Left hindlimb (tissue), 1 donor: ENCODE measurements at regions not wholly inside any gene's neighbourhood (a gene's known extent, or its start where the extent isn't known, plus 50 kb on each side); places are given as distances from the start of the nearest gene placed in this dataset.

Experiments
- DNase-seq: peaks from one replicate; pipeline ENCODE4 v3.0.0-alpha.2; 2018

DNA sequence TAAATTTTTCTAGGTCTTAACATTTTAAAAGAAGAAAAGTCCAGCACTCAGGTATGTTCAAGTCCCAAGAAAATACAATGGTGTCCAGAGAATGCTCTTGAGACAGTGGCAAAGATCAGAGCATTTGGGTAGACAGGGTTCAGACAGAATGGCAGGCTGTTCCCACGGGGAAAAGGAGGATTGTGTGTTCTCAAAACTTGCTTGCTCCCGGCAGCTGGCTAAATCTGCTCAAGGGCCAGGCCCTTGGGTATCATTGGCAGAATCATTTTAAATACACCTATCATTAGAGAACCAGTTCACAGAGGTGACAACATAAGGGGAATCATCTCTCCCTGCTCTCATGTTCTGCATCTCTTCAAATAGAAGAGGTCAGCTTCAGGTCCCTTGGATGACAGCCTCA, 456.3 kb downstream of the DTHD1 start:
- DNase-seq: no peak

DNA sequence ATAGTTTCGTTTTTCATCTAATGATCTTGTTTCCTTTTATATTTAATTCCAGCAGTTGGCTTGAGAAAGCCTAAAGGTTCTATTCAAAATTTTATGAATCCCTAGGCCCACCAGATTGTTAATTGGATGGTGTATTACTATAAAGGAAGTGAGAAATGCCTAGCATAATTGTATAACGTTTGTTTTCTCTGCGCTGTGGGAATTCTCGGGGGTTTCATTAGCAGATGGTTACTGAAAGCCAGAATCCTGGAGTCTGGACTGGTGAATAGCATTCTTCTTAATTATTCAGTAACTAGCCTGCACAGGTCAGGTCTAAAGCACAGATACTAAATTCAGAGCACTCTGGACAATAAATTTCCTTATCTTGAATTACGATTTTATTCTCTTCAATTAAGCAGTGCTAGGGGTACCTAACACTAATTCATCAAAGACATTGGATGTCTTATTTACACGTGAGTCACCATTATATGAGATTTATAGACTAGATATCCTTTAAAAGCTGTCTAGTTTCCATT, 459.4 kb downstream of the DTHD1 start:
- DNase-seq: no peak

DNA sequence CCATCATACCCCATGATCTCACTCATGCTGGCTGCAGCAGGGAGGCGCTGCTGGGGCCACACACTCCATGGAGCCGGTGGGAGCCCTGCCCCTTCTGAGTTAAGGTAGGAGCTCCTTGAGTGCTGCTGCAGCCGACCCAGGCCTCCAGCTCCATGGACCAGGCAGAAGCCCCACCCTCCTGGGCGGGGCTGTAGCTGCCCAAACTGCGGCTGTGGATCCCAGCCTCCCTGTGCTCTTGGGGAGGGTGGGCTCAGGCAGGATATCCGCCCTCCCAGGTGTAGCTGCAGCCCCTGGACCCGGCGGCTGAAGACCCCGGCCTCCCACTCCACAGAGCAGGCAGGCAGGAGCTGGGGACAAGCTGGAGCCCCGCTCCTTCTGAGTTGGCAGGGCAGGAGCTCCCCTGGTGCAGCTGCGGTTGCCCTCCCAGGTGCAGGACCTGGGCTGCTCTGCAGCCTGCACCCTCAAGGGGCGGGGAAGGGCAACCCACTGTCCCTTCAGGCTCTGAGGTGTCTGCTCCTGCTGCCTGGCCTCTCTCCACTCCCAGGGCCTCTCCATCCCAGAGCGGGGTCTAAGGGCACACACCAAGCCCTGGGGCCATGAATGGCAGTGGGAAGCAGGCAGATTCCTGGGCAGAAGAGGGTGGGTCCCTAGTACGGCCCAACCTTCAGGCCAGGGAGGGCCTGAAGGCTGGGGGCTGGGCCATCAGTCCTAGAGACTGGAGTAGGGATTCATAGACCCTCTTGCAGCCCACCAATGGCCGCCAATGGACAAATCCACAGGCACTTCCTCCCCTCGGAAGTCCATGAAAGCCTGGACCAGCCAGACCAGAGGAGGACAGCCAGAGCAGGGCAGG, 466.1 kb downstream of the DTHD1 start:
- DNase-seq: no peak

DNA sequence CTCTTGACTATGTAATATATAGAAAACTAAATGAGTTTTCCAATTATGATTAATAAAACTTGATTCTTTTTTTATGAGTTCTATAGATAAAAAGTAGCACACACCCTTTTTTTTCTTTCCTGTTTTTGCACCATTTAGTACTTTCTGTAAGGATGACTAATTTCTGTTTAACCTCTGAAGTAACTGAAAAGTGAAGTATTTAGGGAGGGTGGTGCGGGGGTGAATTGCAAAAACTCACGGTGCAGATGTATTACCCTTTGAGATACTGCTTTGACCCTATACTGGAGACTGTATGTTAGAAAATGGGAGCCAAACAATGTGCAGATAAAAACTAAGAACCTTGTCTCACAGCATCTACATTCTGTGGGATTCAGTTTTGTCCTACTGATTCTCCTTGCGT, 471.6 kb downstream of the DTHD1 start:
- DNase-seq: no peak

DNA sequence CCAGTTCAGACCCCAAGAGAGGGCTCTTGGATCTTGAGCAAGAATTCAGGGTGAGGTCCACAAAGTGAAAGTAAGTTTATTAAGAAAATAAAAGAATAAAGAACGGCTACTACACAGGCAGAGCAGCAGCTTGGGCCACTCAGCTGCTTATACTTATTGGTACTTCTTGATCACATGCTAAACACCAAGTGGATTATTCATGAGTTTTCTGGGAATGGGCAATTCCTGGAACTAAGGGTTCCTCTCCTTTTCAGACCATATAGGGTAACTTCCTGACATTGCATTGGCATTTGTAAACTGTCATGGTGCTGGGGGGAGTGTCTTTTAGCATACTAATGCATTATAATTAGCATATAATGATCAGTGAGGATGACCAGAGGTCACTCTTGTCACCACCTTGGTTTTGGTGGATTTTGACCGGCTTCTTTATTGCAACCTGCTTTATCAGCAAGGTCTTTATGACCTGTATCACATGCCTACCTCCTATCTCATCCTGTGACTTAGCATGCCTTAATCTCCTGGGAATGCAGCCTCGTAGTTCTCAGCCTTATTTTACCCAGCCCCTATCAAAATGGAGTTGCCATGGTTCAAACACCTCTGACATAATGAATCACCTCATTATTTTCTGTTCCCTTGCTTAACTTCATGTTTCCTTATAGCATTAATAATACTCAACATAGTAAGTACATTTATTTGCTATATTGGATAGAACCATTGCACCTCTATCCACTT, 476.3 kb downstream of the DTHD1 start:
- no peak for DNase-seq

DNA sequence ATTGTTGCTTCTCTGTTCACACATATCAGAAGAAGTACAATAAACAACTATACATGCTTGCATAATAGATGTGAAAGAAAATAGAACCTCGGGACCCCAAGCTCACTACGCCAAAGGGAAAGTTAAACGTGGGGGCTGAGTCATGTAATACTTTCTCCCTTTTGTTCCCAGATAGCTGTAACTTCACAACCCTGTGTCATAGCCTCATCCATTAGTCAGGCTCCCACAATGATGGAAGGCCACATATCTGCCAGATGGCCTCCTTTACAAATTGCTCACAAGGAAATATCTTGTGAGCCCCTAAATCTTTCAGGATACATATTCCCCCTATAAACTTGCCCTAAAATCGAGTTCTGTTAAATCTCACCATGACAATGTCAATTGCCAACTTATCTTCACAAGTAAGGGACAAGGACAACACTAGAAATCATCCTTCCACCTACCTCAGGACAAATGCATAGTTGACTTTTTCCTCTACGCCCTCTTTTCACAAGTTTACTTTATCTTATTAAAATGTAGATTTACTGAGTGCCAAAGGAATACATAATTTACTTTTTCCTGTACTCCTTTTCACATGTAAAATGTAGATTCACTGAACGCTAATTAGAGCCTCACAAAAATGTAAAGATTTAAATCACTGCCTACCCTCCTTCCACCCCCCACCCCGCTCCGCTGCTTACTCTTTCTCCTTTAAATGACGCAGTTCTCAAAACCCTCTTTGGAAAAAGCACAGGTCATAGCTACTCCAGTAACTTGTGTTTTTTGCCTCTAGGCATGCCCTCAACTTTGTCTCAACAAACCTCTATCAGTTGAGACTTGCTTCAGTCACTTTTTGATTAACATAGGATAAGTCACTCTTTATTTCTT, 477.1 kb downstream of the DTHD1 start:
- no peak for DNase-seq

DNA sequence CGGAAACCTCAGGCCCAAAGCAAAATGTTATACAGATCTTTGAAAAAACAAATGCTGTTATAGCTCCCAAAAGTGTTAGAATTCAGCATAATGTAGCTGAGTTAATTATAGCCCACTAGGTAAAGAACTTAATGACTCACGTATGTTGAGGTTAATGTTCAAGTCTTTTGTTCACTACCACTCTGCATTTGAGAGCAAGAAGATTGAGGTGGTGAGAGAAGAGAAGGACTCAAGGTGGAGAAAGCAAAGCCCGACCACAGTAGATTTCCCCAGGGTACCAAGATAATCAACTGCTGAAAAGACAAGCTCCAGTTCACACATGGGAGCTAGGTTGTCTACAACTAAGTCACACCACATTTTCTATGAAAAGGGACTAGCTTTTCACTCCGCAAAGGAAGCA, 480.2 kb downstream of the DTHD1 start:
- DNase-seq: no peak

DNA sequence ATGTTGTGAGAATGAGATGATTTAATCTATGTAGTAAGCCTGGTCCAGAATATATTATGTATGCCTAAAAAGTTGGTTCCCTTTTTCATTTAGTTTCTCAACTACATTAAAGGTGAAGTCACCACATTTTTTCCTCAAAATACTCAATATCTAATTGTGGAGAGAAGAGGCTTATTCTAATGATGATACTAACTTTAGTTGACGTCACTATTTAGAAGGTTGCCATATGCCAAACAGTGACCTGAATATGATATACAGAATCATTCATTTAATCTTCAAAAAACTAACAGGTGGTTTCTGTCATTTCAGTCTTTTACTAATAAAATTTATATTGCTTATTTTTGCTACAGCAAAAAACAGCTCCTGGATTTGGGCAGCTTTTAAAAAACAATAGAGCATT, 480.7 kb upstream of the NWD2 start:
- DNase-seq: no peak

DNA sequence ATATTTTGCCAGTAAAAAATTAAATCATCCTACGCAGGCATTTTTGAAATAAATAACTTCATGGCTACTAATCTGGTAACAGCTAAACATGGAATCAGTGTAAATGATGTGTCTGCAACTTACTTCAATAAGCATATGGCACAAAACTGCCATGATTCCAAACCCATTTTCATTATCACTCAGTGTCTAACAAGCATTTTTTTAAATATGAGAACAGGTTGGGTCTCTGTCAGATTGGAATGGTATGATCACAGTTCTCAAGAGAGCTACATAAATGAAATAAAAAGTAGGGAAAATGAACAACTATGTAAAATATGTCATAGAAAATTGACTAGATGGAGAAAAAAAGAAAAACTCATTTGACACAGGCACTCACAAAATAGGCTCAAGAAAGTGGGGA, 476.9 kb upstream of the NWD2 start:
- no peak for DNase-seq

DNA sequence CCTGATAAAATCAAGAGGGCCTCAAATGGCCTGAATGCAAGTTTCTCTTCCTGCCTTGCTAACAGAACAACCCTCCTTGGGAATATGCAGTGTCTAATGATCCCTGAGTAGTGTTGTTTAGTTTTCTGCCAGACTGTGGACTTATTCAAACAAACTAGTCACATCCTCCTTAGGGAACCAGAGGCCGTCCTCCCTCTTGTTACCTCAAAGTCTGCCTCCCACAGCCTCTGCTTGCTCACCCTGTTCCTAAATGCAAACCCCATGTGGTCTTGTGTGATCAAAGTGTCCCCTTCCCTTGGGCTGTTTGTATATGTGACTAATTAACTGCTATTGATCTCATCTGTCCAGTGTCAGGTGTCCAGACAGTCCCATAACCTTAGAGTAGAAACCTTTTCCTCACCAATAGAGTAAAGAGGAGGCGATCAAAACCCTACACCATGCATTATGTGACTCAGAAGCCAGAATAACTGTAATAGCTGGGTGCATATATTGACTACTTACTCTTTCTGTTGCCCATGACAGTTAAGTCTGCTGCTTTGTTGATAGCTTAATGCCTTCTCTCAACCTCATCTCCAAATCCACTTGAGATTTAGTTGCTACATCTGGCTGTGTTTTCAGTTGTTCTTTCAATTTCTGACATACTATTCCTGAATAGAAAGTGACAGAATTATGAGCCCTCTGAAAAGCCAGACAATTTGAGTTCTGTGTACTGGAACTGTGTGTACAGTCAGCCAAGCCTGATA, 473.0 kb upstream of the NWD2 start:
- no peak for DNase-seq

DNA sequence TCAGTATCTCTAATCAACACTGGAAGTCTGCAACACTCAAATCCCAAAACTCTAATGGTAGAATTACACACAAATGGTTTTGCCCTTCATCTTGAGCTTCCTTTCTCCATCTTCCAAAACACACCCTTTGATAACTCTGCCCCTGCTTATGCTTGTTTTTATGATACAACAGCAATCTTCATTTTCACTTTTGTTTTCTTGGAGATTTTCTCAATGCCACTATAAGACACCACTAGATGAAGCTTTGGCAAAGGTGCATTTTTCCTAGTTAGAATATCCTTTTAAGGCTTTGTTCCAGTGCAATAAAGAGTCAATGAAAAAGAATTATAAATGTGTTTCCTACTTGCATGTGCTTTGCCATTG, 472.4 kb upstream of the NWD2 start:
- DNase-seq: no peak

DNA sequence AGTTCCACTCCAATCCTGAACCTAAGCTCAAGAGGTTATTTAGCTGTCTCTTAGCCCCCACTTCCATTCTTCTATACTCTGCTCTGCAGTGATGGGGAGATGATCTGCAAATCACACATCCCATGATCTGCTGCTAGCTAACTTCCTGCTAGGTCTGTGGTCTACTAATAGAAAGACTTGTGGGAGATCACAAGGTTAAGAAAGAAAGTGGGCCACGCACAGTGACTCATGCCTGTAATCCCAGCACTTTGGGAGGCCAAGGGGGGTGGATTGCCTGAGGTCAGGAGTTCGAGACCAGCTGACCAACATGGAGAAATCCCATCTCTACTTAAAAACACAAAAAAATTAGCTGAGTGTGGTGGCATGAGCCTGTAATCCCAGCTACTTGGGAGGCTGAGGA, 471.1 kb upstream of the NWD2 start:
- DNase-seq: no peak

DNA sequence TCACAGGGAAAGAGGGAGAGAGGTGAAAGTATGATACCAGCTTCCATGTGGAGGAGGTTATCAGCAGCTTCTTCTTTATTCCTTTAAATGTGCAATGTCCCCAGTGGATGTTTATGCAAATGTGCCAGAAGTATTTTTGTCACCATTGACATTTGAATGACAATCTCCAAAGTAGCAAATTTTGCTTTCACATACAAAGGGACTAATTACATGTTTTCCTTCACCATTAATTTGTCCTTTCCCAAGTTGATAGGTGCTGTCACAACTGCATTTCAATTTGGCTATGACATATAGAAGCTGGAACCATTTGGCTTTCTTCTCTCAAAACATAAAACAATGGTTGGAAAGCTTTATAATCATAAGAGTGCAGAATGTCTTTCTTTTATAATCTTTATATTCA, 469.0 kb upstream of the NWD2 start:
- no peak for DNase-seq

DNA sequence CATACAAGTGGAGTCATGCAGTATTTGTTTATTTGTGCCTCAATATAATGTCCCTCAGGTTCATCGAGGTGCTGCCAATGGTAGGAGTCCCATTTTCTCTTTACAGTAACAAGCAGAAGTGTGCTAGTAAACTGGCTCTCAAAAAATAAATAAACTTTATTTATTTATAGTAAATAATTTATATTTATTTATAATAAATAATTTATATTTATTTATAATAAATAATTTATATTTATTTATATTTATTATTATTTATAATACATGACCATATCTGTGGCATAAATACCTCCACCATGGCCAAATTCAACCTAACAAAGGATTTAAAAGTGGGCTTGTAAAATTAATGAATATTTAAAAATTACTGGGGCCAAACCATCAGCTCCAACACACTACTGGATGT, 464.9 kb upstream of the NWD2 start:
- no peak for DNase-seq

DNA sequence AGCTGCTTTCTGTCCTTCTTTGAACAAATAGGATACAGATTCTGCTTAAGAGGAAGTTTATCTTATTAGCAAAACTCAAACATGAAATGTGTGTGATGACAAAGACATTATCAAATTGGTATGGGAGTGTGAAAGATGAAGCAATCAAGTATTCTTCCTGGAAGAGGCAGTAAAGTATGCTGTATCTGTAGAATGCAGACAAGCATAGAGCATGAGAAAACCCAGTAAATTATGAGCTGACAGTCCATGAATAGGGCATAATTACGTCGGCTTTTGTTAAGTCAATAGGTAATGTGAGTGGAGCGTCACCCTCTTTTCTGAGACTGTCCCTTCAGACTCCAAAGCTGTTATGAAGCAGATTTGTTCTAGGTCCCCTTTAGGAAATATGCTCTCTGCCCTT, 458.6 kb upstream of the NWD2 start:
- DNase-seq: no peak

DNA sequence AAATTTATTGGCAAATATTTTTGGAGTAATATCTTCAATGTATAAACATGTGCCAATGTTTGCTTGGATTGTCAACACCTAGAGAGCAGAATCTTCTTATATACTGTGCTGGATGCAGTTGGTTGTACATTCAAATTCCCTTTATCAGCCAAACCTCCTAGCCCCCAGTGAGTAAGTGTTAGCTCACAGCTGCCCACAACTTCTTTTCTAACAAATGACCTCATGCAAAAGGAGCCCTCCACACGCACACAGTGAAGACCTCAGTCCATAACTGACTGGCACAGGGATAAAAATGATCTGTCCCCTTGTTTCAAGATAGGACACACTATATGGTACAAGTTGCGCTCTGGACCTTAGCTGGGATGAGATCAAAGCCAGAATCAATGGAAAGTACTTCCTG, 458.0 kb upstream of the NWD2 start:
- no peak for DNase-seq

DNA sequence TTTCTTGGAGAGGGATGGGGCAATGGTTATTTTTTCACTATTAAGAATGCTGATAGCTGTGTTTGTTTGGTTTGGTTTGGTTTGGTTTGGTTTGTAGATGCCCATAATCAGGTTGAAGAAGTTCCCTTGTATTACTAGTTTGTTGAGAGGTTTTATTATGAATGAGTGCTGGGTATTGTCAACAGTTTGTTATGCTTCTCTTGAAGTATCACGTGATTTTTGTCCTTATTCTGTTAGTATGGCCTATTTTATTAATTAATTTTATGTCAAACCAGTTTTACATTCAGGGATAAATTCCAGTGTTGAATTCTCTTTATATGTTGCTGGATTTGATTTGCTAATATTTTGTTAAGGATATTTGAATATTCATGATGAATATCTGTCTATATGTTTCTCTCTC, 449.8 kb upstream of the NWD2 start:
- DNase-seq: no peak

DNA sequence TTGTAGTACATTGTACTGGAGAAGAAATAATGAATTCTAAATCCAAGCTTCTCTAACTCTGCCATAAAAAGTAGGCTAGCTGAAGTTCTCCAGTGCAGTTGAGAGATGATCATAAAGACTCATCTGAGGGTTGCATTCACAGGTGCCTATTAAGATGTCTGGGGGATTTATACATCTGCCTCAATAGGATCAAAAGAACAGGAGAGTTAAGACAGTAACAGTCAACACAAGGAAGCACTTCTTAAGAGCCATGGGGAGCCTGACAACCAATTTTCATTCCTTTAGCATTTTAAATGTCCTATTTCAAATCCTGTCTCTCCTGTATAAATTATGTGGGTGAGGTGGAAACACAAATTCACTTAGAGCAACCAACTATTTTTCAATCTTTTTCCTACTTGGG, 432.4 kb upstream of the NWD2 start:
- no peak for DNase-seq

DNA sequence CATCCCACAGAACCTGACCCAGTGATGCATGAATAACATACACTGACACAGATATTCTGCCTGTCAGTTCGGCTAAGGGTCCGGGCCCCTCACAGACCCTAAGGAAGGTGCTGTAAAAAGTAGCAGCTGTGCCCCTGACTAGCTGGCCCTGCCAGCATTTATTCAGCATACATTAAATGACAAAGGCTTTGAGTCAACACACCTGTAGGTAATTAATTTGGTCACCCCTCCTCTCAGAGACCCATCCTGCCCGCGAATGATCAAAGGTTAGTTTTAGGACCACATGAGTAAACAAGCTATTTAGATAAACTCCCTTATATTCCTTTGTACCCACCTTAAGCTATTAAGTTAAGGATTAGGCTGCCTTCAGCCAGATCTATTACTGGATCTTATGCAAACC, 429.0 kb upstream of the NWD2 start:
- DNase-seq: no peak

DNA sequence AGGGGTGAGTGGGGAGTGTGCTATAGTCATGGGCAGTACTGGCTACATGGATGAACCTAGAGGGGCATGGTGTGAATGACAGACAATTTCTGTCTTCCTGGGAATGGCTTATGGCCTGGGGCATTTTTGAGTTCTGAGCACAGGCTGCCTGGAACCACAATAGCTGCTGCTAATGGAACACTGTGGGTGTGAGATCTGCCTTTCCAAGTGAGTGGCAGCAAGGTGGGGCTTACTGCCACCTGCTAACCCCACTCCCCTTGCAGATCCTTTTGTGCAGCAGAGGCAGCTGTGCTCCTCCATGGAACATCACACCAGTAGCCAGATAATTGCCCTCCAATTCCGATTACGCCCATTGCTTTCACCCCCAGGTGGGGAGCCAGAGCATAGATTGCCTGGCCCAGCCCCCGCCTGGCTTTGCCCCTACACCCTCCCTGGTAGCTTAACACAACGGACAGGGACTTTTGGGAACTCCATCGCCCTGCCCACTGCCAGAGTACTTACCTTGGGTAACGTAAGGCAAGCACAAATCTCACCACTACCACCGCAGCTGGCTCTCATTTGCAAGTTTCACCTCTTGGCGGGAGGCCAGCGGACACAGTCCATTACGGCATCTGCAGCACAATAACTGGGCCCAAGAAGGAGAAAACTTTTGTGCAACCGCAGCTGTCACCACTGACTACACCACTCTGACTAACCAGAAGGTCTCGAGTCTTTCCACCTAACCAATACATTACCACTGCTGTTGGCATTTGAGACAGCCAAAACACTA, 421.2 kb upstream of the NWD2 start:
- no peak for DNase-seq

DNA sequence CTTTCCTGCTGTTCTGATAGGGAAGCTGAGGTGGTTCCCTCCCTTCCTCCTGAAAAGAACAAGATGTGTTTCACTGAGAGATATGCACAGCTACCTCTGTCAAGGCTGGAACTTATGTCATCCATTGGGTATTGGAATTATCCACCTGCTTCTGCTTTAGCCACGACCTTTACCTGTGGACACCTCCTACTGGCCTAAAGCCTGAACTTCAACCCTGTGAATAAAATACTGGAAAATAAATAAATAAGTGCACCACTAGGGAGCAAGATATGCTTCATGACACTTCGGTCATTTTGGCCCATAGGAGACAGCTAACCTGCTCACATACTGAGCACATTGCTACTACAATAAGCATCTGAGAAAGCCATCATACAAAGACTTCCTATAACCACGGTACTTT, 419.9 kb upstream of the NWD2 start:
- DNase-seq: no peak

DNA sequence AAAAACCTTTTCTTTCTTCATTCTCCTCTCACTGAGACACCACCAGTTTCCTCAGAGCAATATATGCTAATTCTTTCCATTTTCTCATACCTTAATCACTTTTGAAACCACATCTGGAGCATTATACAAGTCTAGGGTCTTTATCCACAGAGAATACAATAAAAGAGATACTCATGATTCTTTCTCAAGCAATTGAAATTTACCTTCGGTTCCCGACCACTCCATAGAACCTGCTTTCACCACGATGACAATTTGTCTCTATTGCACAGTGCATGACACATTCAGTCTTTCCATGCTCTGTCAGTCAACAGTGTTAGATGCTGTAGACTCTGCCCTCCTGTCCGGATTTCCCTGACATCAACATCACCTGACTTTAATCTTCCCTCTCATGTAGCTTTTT, 409.3 kb upstream of the NWD2 start:
- no peak for DNase-seq
